ENCODE measurements at regions not wholly inside any gene's neighbourhood (a gene's known extent, or its start where the extent isn't known, plus 50 kb on each side); places are given as distances from the start of the nearest gene placed in this dataset.

GRCh38 chr11:70661761-70662501 lies 263.6 kb downstream of the CTTN start:
- DNase-seq = no peak

- DNase-seq = no peak
These were observed 264.4 kb downstream of the CTTN start for GRCh38 chr11:70662691-70663098.

- DNase-seq = no peak
These were observed 265.5 kb downstream of the CTTN start for GRCh38 chr11:70663815-70664214.

- no peak for DNase-seq
These were observed 268.0 kb downstream of the CTTN start for GRCh38 chr11:70666311-70666710.

DNA sequence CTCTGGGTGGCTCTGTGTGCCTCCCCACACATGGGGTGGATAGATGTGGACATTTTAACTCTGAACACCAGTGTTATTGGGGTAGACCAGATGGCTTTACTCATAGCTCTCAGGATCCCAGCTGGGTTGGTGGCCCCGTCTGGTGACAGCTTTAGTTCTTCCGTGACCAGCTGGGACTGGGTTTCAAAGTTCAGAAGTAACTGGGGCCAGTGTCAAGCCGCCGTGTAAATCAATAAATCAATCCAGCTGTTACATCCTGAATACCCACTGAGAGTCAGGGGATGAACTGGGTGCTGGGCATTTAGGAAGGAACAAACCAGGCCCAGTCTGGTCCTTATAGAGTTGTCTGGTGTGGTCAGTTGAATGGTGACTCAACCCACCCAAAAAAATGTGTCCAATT lies 269.4 kb downstream of the CTTN start:
- DNase-seq = no peak

DNA sequence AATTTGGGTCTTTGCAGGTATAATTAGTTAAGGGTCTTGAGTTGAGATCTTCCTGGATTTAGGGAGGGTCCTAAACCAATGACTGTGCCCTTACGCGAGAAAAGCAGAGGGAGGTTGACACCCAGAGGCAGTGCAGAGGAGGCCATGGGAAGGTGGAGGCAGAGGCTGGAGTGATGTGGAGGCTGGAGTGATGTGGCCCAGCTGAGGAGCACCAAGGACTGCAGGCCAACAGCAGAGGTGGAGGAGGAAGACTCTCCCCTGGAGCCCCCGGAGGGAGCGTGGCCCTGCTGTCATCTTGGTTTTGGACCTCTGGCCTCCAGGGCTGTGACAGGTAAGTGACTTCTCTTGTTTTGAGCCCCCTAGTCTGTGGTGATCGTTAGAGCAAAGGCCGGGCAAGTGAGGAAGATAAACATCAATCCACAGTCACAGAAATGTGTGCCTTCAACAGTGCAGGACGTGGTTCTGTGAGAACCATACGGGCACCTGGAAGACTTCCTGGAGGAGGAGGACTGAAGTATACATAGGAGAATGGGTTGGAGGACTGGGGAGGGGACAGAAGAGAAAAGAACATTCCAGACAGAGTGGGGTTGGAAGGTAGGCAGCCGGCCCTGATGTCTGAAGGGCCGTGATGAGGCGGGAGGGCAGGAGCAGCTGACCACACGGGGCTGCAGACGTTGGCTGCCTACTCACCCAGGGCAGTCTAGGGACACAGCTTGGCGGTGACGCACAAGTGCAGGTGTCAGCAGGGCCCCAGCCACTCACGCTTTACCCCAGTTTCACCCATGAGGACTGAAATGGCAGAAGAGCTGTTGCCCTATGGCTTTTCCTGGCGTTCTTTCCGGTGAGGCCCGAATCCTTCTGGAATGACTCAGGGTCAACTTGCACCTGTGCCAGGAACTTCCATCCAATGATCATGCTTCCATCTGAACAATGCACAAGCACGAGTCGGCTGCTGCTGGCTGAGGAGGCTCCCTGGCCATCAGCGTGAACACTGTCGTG lies 270.2 kb downstream of the CTTN start:
- DNase-seq = no peak

GRCh38 chr11:70669281-70669680 lies 271.0 kb downstream of the CTTN start:
- DNase-seq = no peak

GRCh38 chr11:70669871-70670675 lies 271.7 kb downstream of the CTTN start:
- DNase-seq = no peak

GRCh38 chr11:70670676-70671034 lies 272.3 kb downstream of the CTTN start:
- no peak for DNase-seq

DNA sequence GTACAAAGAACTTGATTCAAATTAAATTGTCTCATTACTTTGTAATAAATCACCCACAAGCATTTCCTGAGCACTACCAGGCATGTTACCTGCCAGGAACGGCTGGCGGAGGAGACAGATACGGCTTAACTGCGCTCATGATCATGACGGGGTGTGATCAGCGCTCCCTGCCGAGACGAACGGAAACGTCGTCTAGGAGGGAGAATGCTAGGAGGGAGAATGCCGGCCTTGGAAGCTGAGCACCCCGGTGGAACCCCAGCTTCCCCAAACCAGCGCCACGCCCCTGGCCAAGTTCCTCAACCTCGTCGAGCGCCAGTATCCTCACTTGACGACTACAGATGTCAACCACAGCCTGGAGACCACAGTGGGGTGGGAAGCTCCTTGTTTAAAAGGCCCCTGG lies 272.8 kb downstream of the CTTN start:
- no peak for DNase-seq

DNA sequence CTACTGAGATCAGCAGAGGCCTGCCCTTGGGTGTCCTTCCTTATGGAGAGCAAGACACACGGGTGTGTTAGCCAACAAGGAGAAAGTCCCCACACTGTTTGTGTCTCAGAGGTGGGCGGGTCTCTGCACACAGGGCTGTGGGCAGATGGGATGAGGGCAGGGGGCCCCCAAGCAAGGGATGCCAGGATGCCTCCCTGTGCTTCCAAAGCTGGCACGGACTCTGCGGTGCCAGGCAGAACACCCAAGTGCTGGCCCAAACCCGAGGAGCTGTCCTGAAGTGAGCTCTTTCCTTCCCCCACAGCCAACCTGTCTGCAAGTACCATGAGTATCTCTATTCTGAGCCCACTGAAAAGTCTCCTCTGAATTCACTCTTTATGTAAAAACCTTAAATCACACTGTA lies 273.3 kb downstream of the CTTN start:
- no peak for DNase-seq

DNA sequence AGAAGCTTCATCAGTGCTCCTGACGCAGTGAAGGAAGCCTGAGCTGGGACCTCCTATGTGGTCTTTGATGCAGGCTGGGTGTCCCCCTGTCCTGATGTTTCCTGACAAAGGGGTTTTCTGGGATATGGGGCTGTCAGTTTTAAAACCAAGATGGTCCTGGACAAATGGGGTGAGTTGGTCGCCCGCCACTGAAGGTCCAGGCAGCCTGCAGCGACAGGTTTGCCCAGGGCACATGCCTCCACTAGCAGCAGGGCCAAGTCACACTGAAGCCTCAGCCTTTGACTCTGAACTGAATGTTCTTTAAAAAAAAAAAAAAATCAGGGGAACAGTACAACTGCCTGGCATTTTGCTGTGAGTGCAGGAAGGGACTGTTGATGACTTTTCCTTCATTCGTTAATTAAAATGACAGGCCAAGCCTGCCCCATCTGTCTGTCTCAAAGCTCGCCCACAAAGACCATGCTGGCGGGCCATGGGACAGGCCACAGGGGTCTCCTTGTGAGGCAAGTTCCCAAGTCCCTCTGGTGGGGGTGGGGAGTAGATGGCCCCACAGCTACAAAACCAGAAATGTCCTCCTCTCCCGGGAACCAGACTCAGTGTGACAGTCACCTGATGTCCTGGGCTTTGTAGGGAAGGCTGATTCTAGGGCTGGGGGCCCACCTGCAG lies 274.8 kb downstream of the CTTN start:
- no peak for DNase-seq

- no peak for DNase-seq
These were observed 276.3 kb downstream of the CTTN start for GRCh38 chr11:70674605-70675004.

DNA sequence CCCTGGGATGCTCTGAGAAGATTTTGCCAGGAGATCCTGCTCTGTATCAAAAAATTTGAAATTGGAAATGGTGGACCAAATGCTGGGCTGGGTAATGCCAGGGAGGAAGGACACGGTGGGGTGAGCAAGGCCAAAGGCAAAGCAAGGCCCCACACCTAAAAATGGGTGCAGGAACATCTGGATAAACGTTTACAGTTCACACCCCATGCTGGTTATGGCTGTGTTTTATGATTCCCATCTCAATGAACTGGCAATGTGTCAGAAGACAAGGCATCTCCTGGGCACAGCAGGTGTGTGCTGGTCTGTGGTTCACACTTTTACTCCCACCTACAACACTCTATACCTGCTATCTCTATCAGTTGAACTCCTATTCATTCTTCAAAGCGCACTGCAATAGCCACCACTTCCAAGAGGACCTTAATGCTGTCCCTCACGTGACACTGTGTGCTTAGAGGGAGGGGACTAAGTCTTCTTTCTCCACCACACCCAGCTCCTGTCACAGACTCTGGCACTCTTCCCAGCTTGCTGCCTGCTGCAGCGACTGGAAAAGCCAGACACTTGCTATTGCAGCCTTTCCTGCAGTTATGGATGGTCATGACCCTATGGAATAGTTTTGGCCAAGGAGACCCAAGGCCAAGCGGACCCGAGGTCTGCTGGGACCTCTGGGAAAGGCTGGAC lies 277.5 kb downstream of the CTTN start:
- DNase-seq = no peak

DNA sequence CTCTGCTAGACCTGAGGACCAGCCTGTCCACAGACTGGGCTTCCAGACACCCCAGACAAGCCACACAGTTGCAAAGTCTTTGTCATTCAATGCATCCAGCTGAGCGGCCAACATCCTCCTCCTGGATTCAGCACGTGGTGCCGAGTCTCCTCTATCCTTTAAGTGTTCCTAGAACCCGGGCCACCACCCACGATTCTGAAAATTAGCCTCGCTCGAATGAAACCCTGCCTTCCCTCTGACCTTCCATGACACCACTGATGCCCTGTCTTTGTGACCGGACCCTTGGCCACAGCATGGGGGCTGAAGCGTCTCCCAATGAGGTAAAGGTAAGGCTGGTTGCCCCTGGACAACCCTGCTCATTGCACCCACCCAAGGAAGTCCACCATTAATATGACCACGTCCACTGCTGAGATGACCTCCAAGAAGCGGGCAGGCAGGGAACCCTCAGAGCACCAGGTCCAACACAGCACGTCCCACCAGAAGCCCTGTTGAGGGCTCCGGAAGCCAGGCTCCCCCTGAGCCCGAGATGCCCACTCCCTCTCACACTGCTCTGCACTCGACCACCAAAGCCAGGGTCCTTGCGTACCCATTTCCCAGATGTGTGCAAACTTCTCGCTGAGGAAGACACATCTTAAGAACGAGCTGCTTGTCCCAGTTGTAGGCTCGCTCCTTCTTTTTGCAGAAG lies 279.0 kb downstream of the CTTN start:
- DNase-seq = no peak

DNA sequence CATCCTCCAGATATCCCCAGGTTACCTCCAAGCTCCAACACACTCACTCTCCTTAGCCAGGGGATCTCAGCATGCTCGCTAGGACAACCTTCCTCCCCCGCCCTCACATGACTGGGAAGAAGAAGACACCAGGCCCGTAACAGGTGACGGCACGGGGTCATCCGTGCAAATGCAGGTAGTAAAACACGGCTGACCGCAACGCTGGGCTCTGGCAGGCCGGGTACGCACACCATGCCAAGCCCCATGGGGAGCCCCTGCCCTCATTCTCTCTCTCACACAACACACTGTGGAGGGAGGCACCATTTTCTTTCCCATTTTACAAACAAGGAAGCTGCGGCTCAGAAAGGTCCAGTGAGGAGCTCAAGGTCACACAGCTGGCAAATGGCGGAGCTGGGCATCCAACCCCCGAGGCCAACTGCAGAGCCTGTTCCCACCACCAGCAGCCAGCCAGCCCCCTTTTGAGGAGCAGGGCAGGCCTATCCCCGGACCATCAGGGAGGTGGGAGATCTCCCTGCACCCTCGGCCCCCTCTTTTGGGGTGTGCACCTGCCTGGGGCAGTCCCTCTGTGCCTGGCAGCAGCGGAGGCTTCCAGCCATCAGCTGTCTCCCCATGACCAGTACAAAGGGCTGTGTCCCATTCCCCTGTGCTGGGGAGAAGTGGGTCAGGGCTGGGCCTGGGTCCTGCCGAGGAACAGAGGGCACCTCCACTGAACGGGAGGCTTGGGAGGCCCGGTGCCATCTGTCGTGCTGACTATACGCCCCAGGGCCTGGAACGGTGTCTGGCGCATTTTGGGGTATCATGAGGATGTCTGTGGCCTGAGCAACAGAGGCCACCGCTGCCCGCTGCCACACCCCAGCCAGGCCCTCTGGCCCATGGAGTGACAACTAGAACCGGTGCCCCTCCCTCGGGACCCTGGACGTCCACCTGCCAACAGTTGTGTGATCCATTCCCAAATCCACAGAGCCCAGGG lies 280.9 kb downstream of the CTTN start:
- no peak for DNase-seq

- no peak for DNase-seq
These were observed 282.5 kb downstream of the CTTN start for GRCh38 chr11:70680781-70681281.

DNA sequence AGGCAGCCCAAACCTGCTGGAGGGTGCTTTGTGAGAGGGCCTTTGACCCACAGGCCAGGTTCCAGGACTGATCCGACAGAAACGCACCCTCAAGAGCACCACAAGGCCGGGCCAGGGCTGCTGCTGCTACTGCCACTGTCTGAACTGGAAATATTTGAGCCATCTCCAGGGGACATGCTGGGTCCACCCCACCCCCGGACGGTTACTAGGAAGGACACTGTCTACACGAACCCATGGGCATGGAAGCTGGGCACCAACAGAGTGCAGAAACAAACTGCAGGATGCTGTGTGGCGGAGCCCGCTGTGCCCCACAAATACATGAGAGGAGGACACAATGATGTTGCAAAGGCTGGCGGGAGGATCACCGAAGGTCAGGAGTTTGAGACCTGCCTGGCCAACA lies 283.7 kb downstream of the CTTN start:
- no peak for DNase-seq

GRCh38 chr11:70682760-70683159 lies 284.4 kb downstream of the CTTN start:
- DNase-seq = no peak

- DNase-seq = no peak
These were observed 289.4 kb downstream of the CTTN start for GRCh38 chr11:70687716-70688115.
